H9 (cell line): ENCODE measurements at regions not wholly inside any gene's neighbourhood (a gene's known extent, or its start where the extent isn't known, plus 50 kb on each side); places are given as distances from the start of the nearest gene placed in this dataset.
A peak's percentile ranks its signal among the peaks of the same experiment; 100 is the strongest.

Experiments
- DNase-seq: peaks from one replicate; pipeline ENCODE4 v3.0.0-alpha.2; 2017
- H2AFZ ChIP-seq: one replicate; pipeline ENCODE4 v1.6.1; 2013; ENCODE audit warnings: mild to moderate bottlenecking, low read length, control low read depth, moderate library complexity
- H2AK5ac ChIP-seq: 2 replicates; pipeline ENCODE4 v1.6.1; 2013; ENCODE audit warnings: low read length, control low read depth, mixed read lengths; ENCODE audit not compliant: insufficient read length
- H2BK120ac ChIP-seq: one replicate; pipeline ENCODE4 v1.6.1; 2013; ENCODE audit warnings: low read depth, mild to moderate bottlenecking, low read length, control low read depth, inconsistent platforms; ENCODE audit not compliant: poor library complexity, severe bottlenecking
- H2BK12ac ChIP-seq: 2 replicates; pipeline ENCODE4 v1.6.1; 2013; ENCODE audit warnings: low read length, control low read depth, mixed read lengths, low read depth; ENCODE audit not compliant: insufficient read length
- H2BK15ac ChIP-seq: 2 replicates; pipeline ENCODE4 v1.6.1; 2013; ENCODE audit warnings: low read depth, low read length, control low read depth
- H2BK20ac ChIP-seq: one replicate; pipeline ENCODE4 v1.6.1; 2013; ENCODE audit warnings: low read depth, mild to moderate bottlenecking, low read length, control low read depth, inconsistent platforms; ENCODE audit not compliant: poor library complexity, severe bottlenecking
- H2BK5ac ChIP-seq: 2 replicates; pipeline ENCODE4 v1.6.1; 2013; ENCODE audit warnings: low read length, control low read depth, mixed read lengths; ENCODE audit not compliant: insufficient read length
- H3K14ac ChIP-seq: 2 replicates; pipeline ENCODE4 v1.6.1; 2013; ENCODE audit warnings: low read length, control low read depth; ENCODE audit not compliant: insufficient read depth
- H3K18ac ChIP-seq: 2 replicates; pipeline ENCODE4 v1.6.1; 2013; ENCODE audit warnings: low read depth, mild to moderate bottlenecking, mixed read lengths, low read length, control low read depth; ENCODE audit not compliant: insufficient read length
- H3K23ac ChIP-seq: 2 replicates; pipeline ENCODE4 v1.6.1; 2013; ENCODE audit warnings: low read length, control low read depth, mixed read lengths, low read depth; ENCODE audit not compliant: insufficient read length
- H3K23me2 ChIP-seq: 2 replicates; pipeline ENCODE4 v1.6.1; 2013; ENCODE audit warnings: low read depth, mild to moderate bottlenecking, mixed read lengths, low read length, control low read depth; ENCODE audit not compliant: insufficient read length, poor library complexity, severe bottlenecking
- H3K27ac ChIP-seq: 2 replicates; pipeline ENCODE4 v1.5.1; 2013; ENCODE audit warnings: low read length, control low read depth, mixed read lengths, low read depth; ENCODE audit not compliant: insufficient read length
- H3K27me3 ChIP-seq: 2 replicates; pipeline ENCODE4 v1.6.1; 2013; ENCODE audit warnings: low read length, control low read depth, inconsistent platforms; ENCODE audit not compliant: insufficient read depth
- H3K4ac ChIP-seq: 2 replicates; pipeline ENCODE4 v1.6.1; 2013; ENCODE audit warnings: low read depth, mild to moderate bottlenecking, control low read depth, inconsistent platforms, low read length, moderate library complexity
- H3K4me1 ChIP-seq: 2 replicates; pipeline ENCODE4 v1.6.1; 2013; ENCODE audit warnings: low read length, control low read depth, inconsistent platforms; ENCODE audit not compliant: insufficient read depth
- H3K4me2 ChIP-seq: 2 replicates; pipeline ENCODE4 v1.6.1; 2013; ENCODE audit warnings: low read length, control low read depth, mixed read lengths; ENCODE audit not compliant: insufficient read length, insufficient read depth
- H3K56ac ChIP-seq: 2 replicates; pipeline ENCODE4 v1.6.1; 2013; ENCODE audit warnings: low read depth, mild to moderate bottlenecking, mixed read lengths, low read length, control low read depth; ENCODE audit not compliant: insufficient read length
- H3K79me1 ChIP-seq: 2 replicates; pipeline ENCODE4 v1.6.1; 2013; ENCODE audit warnings: low read depth, mild to moderate bottlenecking, moderate library complexity, low read length, control low read depth, inconsistent platforms; ENCODE audit not compliant: insufficient read depth, poor library complexity, severe bottlenecking
- H3K79me2 ChIP-seq: 2 replicates; pipeline ENCODE4 v1.6.1; 2013; ENCODE audit warnings: low read length, control low read depth, inconsistent platforms; ENCODE audit not compliant: insufficient read depth
- H3K9ac ChIP-seq: 2 replicates; pipeline ENCODE4 v1.6.1; 2013; ENCODE audit warnings: low read length, control low read depth, mixed read lengths; ENCODE audit not compliant: insufficient read length; ENCODE audit errors: extremely low read depth
- H3K9me3 ChIP-seq: one replicate; pipeline ENCODE4 v1.6.1; 2013; ENCODE audit warnings: low read depth, low read length, inconsistent platforms; ENCODE audit not compliant: control insufficient read depth
- H3T11ph ChIP-seq: one replicate; pipeline ENCODE4 v1.6.1; 2013; ENCODE audit warnings: mild to moderate bottlenecking, low read length, control low read depth, inconsistent platforms
- H4K20me1 ChIP-seq: one replicate; pipeline ENCODE4 v1.6.1; 2013; ENCODE audit not compliant: control insufficient read depth, insufficient read length, insufficient read depth
- H4K5ac ChIP-seq: 2 replicates; pipeline ENCODE4 v1.6.1; 2013; ENCODE audit warnings: low read depth, mild to moderate bottlenecking, mixed read lengths, low read length, control low read depth; ENCODE audit not compliant: insufficient read length
- H4K8ac ChIP-seq: replicated peaks from 2 replicates; pipeline ENCODE4 v1.6.1; 2013; ENCODE audit warnings: low read length, control low read depth, mixed read lengths, low read depth; ENCODE audit not compliant: insufficient read length
- H4K91ac ChIP-seq: 2 replicates; pipeline ENCODE4 v1.6.1; 2013; ENCODE audit warnings: low read depth, mild to moderate bottlenecking, moderate library complexity, mixed read lengths, low read length, control low read depth; ENCODE audit not compliant: insufficient read length
- H3K27ac Mint-ChIP-seq, 3 experiments: 2 replicates in 2 of 3; 3 replicates in 1 of 3; pipeline ENCODE4 v1.8.0; 2020 to 2021; ENCODE audit warnings: mixed read lengths in 3 of 3, mild to moderate bottlenecking in 1 of 3, moderate library complexity in 1 of 3
- H3K27me3 Mint-ChIP-seq: 2 replicates; pipeline ENCODE4 v1.8.0; 2021; ENCODE audit warnings: low read depth, mild to moderate bottlenecking, moderate library complexity, mixed read lengths
- H3K36me3 Mint-ChIP-seq, 3 experiments: 2 replicates in 2 of 3; 3 replicates in 1 of 3; pipeline ENCODE4 v1.8.0; 2020 to 2021; ENCODE audit warnings: low read depth in 3 of 3, mixed read lengths in 3 of 3; ENCODE audit not compliant: insufficient read depth in 1 of 3
- H3K4me1 Mint-ChIP-seq, 2 experiments: 2 replicates each; pipeline ENCODE4 v1.8.0; 2020; ENCODE audit warnings: mixed read lengths in 2 of 2
- H3K4me3 Mint-ChIP-seq, 2 experiments: 2 replicates in 1 of 2; 3 replicates in 1 of 2; pipeline ENCODE4 v1.8.0; 2020 to 2021; ENCODE audit warnings: mild to moderate bottlenecking in 2 of 2, mixed read lengths in 2 of 2, moderate library complexity in 1 of 2
- H3K9me3 Mint-ChIP-seq, 2 experiments: 2 replicates in 1 of 2; 3 replicates in 1 of 2; pipeline ENCODE4 v1.8.0; 2020; ENCODE audit warnings: mild to moderate bottlenecking in 2 of 2, mixed read lengths in 2 of 2, moderate library complexity in 1 of 2
- CTCF ChIP-seq: fragments of 200-600 bp; sonication (generic); conservative IDR thresholded peaks from 3 replicates; pipeline ENCODE4 v1.8.0; 2021; ENCODE audit warnings: antibody characterized with exemption, mild to moderate bottlenecking
- WGBS: extraction: QIAGEN DNeasy Blood & Tissue Kit; methylation state at CpG from one replicate; pipeline ENCODE4 v1.1.7; 2013; ENCODE audit warnings: missing lambda C conversion rate, low lambda C conversion rate, mixed read lengths; ENCODE audit not compliant: insufficient read length; ENCODE audit errors: extremely low coverage; 5-methylcytosine and 5-hydroxymethylcytosine counted together

- peak overlapping the region in 1 of 2 experiments; percentile 27; a peak in 3 of 5 replicates for H3K4me3 Mint-ChIP-seq
- no peak overlapping the region for H3K9ac ChIP-seq
Measured at GRCh38 chr1:112818990-112819689, 104.0 kb upstream of the PPM1J start.

More at GRCh38 chr1:112818990-112819689, 104.0 kb upstream of the PPM1J start:
- Histone ChIP-seq H2BK5ac (no peak overlapping the region), H3K23ac (no peak overlapping the region), H3K4me1 (peaks cover 10% of the 10 kb centered on the region; the same call in 1 of the 2 replicates), H2AFZ (no peak overlapping the region), H3K9me3 (no peaks in the 10 kb centered on the region), H3K79me2 (no peaks in the 10 kb centered on the region), H4K20me1 (no peaks in the 10 kb centered on the region), H3K4ac (no peak overlapping the region; the same call in 1 of the 2 replicates), H4K91ac (no peak overlapping the region), H3K27me3 (no peaks in the 10 kb centered on the region), H3T11ph (no peak overlapping the region), H3K14ac (peak overlapping the region; percentile 68; the same call in 1 of the 2 replicates), H3K18ac (no peak overlapping the region), H3K79me1 (peaks cover 2% of the 10 kb centered on the region), H3K23me2 (no peaks in the 10 kb centered on the region), H2BK20ac (no peak overlapping the region), H3K4me2 (no peak overlapping the region), H2BK12ac (peak overlapping the region; percentile 77), H4K8ac (no peak overlapping the region), H3K27ac (peak overlapping the region; percentile 91), H3K56ac (no peak overlapping the region), H2BK15ac (no peak overlapping the region), H2AK5ac (peak overlapping the region; percentile 96), H4K5ac (no peak overlapping the region), H2BK120ac (no peak overlapping the region)
- no CpG with 5 or more reads among the region's 4 CpGs for WGBS
- TF ChIP-seq CTCF, result no peak
- Mint-ChIP-seq H3K4me1 (peaks cover 33% of the 10 kb centered on the region in 2 experiments), H3K27ac (peak overlapping the region; percentile 89 to 97 (median 95)), H3K9me3 (peaks cover 3 to 4% of the 10 kb centered on the region in 2 experiments), H3K27me3 (no peaks in the 10 kb centered on the region), H3K36me3 (peaks cover 4 to 14% (median 7%) of the 10 kb centered on the region in 3 experiments)
- no peak for DNase-seq
